Pulmonary artery endothelial cell (primary cell): ENCODE measurements at regions not wholly inside any gene's neighbourhood (a gene's known extent, or its start where the extent isn't known, plus 50 kb on each side); places are given as distances from the start of the nearest gene placed in this dataset.

ENCODE experiments used
- DNase-seq: peaks from one replicate; pipeline ENCODE4 v3.0.0-alpha.2; 2011; ENCODE audit warnings: low read depth, low spot score

DNA sequence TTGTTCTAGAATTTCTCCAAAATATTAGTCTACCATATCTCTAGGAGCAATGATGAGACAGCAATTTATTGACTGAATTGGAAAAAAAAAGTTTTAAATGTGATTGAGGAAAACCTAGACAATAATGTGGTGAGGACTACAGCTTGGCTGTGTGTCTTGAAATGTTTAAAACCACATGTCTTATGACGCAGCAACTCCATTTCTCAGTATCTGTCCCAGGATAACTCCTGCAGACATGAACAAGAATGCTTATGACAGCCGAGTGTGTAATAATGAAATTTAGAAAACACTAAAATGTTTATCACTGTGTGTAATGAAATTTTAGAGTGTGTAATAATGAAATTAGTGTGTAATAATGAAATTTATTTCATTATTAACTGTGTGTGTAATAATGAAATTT, 254.1 kb upstream of the DAPK1 start:
- DNase-seq, result no peak

DNA sequence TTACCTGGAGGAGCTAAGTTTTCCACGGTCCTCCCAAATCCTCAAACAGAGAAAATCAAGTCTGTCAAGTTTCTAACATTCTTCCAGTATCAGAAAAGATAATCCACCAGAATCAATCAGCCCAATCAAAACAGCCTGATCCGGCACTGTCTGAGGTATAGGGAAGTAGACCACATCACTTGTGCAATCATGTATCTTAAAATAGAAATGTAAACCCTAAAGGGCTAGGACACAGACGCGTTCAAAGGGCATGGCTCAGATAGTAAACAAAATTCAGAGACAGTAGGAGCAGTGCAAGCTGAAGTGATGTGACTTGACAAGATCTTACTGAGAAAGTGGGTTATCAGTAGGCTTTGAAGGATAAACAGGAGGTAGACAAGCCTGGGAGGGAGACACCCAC, 252.4 kb upstream of the DAPK1 start:
- no peak for DNase-seq

DNA sequence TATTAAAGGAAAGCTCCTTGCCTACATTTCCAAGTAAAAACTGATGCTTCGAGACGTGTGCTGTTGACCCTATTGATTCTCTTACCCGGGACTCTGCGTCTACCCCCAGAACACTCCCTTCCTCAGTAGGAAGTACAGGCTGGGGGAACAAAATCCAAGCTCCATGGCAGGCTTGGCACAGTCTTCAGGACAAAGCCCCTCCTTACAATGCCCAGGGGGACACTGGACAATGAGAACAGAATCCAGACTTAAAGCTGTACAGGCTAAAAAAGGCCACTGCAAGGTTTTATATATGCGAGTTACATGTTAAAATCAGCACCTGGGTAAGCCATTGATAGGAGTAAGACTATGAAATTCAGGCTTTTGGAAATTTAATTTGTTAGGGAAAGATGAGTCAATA, 250.6 kb upstream of the DAPK1 start:
- no peak for DNase-seq

DNA sequence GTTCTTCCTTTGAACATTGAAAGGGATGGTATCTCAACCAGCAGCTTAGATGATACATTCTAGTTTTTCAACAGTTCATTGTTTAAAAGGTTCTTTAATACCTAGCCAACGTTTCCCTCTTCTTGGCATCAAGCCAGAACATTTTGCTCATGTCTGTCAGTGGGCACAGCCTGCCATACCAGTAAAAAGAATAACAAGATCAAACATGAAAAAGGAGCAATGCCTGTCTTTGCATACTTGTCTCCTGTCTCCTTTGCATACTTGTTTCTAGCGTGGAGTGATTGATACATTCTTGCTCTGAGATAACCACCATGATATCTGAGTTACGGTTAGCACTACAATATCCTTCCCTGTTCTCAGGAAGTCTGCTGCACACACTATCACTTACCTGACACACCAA, 248.6 kb upstream of the DAPK1 start:
- no peak for DNase-seq

DNA sequence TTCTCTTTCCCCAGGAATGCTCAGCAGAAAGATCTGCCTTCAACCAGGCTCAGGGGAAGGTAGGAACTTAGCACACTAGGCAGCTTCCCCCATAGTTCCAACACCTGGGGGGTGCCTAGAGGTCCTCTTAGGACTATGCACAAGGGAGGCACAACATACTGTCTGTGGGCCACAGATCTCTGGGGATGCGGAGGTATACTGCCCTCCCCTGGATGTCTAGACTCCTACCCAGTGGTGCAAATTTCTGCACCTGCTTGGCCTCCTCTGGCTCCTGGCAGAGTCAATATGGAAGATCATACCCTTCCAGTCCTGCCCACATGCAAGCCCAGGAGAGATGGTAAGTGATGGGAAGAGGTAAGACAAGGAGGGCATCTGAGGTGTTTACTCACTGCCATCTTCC, 247.5 kb upstream of the DAPK1 start:
- no peak for DNase-seq

DNA sequence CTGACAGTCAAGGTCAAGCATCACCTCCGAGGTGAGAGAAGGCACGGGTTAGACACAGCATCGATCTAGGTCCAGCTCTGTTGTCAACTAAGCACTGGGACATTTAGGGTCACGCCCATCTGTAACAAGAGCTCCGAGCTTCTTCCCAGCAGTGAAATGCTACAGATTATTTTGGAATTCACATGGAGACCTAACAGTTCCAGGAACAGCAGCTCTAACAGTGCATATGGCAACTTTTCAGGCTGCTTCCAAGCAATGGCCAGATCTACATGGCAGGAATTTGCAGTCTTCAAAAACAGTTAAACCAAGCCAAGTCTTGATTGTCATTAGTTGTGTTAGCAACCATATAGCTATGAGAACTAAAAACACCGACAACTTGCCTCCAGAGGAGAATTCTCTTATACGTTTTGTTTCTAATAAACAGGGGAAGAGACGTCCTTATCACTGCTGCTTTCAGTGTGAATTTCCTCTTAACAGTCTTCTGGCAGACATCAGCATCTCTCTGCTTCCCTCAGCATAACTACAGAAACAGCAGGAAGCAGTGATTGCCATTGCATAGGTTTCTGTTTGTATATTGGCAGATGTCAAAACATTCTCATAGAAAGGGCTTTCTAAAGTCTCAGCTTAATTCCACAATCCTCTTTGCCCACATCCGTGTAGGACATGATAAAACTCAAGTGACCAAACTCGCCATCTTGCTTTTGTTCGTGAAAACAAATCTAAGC, 242.1 kb upstream of the DAPK1 start:
- no peak for DNase-seq

DNA sequence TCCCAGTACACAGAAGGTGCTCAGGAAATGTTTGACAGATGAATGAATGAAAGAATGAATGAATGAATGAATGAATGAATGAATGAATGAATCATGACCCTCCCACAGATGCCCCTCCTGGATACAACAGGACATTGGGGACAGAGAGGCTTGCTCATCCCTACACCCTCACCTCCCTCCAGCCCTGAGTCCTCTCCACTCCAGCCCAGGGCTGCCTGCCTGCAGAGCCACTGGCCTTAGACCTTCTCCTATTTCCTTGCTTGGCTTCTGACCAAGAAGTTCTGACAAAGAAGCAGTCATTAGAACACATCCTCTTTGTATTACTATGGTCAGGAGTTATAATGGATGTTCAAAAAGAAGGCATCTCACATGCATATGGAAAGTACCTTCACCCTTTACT, 240.7 kb upstream of the DAPK1 start:
- DNase-seq, result no peak

DNA sequence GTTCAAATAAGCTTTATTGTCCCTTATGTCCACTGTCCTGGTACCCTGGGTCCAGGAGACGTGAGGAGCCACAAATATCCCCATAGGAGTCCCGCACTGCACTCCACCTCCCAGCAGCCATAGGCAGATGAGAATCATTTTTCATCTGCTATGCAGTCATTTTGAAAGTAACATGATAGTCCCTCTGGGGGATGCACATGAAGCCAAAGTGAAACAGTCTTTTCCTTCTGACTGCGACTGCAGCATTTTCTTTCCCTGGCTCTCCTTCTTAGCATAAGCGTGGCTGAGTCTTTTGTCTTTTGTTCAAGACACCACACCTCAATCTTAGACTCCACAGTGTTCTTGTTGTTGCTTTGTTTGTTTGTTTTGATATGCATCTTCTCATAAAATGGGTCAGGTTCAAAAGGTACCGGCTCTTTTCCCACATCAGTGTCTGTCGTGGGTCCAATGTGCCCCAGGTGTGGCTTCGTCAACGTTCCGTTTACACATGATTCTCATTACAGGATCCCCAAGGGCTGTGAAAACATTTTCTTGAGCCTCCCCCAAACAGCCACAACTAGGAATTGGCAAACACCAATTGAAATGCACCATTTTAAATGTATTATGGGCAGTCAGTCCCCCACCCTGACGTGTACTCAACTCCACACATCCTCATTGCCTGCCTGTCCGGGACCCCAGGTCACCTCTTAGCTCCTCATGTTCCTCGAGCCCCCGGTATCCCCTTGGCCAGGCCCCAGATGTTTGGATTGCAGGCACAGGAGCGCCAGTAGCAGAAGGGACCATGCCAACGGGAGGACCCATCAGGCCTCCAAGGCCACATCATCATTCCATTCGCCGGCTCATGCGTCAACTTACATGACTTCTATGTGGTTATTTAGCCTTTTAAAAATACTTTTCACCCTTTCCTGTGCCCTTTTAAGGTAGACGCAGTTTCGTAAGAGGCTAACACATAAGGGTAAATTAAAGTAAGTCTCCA, 237.8 kb upstream of the DAPK1 start:
- no peak for DNase-seq

DNA sequence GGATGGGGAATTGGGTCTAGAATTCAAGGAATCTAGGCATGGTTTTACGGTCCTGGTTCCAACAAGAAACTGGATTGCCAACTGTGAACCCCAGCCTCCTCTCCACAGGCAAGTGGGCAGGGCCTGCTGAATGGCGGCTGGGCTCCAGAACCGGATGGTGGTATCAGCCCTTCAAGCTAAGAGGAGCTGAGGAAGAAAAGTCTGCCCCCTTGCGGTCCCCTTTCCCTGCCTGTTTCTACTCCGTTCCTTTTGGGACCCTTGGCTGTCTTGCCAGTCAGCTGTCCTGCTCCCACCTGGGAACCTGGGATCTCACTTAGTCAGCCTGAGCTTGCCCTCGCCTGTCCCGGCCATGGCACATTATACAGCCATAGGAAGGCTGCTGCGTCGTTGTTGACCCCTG, 234.4 kb upstream of the DAPK1 start:
- no peak for DNase-seq

DNA sequence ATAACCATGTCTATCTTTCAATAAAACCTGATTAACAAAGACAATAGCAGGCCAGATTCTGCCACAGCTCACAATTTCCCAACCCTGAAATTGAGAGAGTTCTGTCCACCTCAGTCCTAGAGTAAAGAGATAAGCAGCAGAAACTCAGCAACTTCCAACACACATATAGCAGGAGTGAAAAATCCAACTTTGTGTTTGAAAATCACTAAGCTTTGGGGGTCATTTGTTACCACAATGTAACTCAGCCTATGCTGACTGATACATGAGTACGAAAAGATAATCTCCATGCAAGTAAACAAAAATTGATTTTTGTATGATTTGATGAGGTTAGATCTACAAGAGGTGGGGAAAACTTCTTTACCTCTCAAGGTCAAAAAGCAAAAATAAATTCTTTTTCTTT, 231.0 kb upstream of the DAPK1 start:
- DNase-seq, result no peak

DNA sequence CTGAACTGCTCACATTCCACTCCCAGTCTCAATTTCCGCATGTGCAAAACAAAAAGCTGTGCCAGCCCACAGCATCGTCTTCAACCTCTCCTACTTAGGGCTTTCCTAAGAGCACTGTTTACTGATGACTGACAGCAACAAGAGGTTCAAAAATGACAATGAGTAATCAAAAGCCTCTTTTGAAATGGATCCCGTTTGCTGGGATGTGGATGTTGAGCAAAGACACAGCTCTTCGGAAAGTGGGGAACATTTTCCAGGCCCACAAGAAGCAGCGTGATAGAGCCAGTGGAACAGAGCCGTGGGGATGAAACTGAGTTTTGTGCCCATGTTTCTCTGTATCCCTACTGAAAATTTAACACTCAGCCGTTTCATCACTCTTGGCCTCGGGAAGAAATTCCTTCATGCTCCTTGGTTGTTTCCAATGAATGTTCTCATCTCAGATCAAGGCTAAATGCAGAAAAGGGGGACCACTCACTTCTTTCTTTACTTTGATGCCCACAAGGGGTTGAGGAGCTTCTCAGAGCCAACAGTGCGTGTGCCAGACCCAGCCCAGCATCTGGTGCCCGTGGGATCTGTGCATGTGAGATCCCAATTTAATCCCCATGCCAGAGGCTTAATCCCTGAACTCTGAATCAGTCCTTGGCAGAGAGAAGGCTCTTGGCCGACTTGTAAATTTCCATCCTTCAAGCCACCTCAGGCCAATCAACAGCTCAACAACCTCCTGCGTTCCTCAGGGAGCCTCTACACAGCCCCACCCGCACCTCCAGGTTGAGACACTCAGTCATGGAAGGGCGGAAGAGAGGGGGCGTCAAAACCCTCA, 230.2 kb upstream of the DAPK1 start:
- DNase-seq, result no peak

DNA sequence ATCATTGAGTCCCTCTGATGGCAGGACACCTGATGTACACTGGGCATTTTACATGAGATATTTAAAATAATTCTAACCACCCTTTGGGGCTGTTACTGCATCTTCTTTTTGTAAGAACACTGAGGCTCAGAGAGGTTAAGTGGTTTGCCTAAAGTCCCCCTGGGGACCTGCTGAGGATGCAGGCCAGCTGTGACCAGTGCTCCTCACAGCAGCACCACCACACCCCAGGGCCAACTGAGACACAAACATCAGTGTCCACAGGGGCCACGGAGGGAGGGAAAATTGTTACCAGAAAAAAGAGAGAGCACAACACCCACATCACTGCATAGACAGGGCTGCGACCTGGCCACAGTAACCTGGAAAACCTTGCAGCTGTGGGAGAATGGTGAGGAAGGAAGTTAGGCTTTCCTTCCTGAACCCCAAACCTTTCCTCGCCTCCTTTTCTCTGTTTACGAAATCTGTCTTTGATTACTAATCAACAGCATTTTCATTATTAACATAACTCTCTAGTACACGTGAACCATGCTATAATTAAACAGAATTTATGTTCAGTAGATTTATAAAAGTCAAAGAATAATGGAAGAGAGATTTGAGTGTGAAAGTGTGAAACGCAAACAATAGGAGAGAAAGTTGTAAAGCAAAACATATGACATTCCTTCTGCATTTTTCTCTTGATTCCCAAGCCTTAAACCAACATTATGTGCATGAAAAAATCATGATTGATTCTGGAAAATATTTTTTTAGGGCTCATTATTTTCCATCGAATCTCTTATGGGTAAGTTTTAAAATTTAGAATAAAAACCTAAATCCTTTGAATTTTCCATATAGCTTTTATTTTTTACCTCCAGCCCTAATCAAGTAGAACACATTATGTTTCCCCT, 228.1 kb upstream of the DAPK1 start:
- no peak for DNase-seq

DNA sequence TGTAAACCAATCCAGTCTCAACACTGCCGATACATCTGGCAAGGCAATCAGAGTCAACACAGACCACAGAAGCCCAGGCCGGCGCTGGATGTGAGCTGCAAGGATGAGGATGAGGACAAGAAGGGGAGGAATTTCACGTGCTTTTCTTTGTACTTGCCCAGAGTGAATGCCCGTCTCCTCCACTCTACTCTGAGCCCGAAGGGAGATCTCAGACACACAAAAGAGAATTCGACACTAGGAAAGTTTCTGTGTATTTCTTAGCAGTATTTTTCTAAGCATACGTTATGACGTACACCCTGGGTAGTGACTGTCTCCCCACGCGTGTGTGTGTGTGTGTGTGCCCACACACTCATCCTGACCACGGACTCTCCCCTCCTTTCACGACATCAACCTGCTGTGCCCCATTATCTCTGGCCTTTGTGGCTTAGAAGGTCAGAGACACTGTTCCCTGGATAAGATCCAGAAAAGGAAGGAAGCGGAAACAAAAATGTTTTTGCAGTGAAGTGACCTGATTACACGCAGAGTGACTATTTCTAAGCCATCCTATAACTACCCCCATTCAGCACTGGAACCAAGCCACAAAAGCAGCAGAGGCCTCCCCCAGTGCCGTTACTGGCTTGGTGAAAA, 227.3 kb upstream of the DAPK1 start:
- DNase-seq, result no peak

DNA sequence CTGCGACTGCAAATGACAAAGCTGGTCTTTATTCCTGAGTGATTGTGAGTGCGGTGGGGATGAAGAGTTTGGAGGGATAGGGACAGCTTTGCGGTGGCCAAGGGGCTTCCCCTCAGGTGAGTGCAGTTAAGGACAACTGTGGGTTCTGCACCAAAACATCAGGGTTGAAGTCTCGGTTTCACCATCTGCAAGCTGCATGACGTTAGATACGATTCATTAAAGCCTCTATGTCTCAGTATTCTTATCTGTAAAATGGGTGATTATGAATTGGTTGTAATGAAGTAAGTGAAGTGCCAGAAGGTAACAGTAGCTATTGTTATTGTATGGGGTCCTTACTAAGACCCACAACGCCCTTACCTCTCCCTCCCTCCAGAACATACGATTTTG, 226.8 kb upstream of the DAPK1 start:
- no peak for DNase-seq

DNA sequence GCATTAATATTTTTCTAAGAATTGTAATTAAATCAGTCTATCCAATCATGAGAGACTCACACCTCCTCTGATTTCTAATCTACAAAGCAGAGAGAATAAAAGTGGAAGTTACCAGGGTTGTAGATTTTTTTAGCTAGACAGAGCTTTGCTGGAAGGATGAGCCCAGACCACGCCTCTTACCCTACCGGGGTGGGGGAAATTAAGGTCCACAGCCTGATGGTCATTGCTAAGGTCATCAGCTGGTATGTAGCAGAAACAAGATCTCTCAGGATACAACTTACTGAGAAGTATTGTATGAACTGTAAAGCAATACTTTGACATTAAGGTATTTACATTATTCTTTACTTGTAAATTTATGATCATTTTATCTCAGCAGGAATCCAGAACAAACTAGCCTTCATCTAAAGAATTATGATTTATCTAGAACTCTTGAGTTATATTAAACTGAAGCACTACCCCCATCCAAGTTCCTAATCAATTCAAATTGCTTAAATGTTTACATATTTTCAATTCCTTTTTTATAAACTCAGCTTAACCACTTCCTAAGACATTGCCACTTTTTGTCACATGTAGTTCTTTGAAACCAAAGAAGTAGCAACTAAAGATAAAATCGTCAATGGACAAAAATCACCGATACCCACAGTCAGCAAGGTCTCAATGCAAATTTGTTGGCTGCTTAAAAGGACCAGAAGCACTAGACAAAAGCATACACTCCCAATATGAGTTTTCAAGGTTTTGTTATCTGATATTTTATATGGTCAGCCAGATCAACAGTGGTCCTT, 225.8 kb upstream of the DAPK1 start:
- DNase-seq, result no peak

DNA sequence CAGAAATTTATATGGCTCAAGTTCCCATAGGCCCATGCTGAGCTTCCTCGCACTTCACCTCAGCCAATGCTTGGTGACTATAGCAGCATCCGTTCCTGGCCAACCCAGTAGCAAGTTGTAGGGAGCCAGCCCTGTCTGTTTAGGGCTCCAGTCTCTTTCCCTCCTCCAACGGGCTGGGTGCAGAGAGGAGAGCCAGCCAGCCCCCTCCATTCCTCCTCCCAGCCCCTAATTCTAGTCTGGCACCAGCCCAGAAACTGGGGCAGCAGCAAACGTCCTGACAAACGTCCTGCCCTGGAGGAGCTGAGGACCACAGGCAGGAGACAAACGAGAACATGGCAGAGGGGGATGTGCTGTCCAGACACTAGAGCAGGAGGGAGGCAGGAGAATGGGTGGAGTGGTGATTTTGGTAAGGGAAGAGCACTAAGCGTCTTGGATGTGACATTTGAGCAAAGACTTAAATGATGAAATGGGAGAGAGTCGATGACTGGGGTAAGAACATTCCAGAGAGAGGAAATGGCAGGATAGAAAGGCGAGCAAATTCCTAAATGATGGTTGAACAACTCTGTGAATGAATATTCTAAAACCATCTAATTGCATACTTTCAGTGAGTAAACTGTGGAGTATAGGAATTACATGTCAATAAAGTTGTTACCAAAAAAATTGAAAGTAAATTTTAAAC, 222.5 kb upstream of the DAPK1 start:
- DNase-seq, result no peak

DNA sequence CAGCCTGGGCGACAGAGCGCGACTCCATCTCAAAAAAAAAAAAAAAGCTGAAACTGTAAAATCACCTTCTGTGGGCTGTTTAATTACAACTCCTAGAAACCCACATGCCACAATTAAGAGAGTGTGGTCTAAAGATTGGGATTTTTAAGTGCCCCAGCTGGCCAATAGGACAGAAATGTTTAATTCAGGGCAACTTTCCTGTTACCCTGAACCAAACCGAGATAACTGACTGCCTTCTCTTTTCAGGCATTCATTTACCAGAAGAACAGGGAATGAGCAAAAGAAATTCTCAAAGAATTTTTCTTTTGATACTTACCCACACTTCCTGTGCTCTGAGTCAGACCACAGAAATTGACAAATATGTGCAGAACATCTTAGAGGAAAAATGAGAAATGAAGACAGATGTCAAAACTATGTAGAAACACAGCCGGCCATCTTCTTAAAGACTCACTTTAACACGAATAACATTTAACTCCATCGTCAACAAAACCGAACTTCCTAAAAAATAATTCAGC, 221.3 kb upstream of the DAPK1 start:
- no peak for DNase-seq

DNA sequence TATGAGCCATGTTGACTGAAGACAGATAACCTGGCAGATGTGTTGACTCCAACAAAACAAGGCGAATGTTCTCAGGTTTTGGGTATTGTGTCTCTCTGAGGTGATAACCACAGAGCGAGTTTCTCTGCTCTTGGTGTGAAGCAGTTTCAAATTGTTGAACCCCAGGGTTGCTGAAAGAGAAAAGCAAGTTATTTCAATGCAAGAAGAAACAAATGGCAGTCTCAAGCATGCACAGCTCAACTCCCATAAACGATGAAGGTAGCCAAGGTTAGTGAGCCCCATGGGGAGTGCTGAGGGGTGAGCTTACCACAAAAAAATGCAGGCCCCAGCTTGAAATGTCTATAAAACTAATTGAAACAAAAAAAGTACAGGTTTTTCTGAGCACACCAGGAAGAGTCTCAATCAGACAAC, 220.8 kb upstream of the DAPK1 start:
- no peak for DNase-seq

DNA sequence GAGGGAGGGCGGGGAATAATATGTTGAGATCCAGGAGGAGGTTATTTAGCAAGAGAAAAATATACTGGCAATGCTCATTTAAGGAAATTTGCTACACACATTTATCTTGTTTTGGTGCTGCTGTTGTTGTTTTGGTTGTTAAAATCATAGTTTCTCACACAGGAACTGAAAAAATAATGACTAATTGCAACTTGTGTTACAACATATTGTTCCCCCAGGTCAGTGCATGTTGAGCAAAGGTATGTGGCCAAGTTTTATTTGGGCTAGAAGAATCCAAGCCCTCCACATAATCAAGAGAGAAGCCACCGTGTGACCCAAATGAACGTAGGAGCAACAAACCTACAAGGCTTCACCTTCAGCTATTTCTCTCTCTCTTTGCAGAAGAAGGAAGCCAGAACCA, 220.3 kb upstream of the DAPK1 start:
- DNase-seq, result no peak
